CD4-positive, alpha-beta memory T cell (primary cell): ENCODE measurements at regions not wholly inside any gene's neighbourhood (a gene's known extent, or its start where the extent isn't known, plus 50 kb on each side); places are given as distances from the start of the nearest gene placed in this dataset.

Experiments used
- CTCF ChIA-PET: fragments of 350-600 bp; sonication (Branson Sonifier 250); formaldehyde crosslinking; loops from one replicate; lab custom pipeline; 2021; ENCODE audit warnings: inconsistent platforms; ENCODE audit not compliant: partially characterized antibody; lab: Charles Lee
- POLR2A ChIA-PET: fragments of 350-600 bp; sonication (Branson Sonifier 250); formaldehyde crosslinking; loops from one replicate; lab custom pipeline; 2021; ENCODE audit not compliant: partially characterized antibody; lab: Charles Lee
- DNase-seq, 5 donors: peaks; one replicate each; pipeline versions ENCODE4 v3.0.0 to v3.0.0-alpha.2; 2020 to 2022; ENCODE audit warnings: mixed read lengths in 1 of 5
- H3K27ac ChIP-seq: one replicate; pipeline ENCODE4 v1.7.0; 2013; ENCODE audit warnings: low read depth, low read length
- H3K27me3 ChIP-seq: 2 replicates; pipeline ENCODE4 v1.7.0; 2013; ENCODE audit warnings: mild to moderate bottlenecking, low read length, moderate library complexity; ENCODE audit not compliant: insufficient read depth
- H3K36me3 ChIP-seq: 2 replicates; pipeline ENCODE4 v1.7.0; 2013; ENCODE audit warnings: mild to moderate bottlenecking, low read length, moderate library complexity; ENCODE audit not compliant: insufficient read depth
- H3K4me1 ChIP-seq: 2 replicates; pipeline ENCODE4 v1.7.0; 2013; ENCODE audit warnings: mild to moderate bottlenecking, low read length, moderate library complexity; ENCODE audit not compliant: insufficient read depth
- H3K4me3 ChIP-seq, 2 donors: one replicate each; pipeline ENCODE4 v1.7.0; 2013; ENCODE audit warnings: low read length in 2 of 2, mild to moderate bottlenecking in 1 of 2
- H3K9me3 ChIP-seq, 2 donors: one replicate each; pipeline ENCODE4 v1.7.0; 2013; ENCODE audit warnings: low read length in 2 of 2, control low read depth in 1 of 2; ENCODE audit not compliant: control insufficient read depth in 1 of 2
- H3K27ac Mint-ChIP-seq, 7 donors: one replicate each; pipeline ENCODE4 v1.8.0; 2020 to 2021; ENCODE audit warnings: mixed read lengths in 7 of 7, mild to moderate bottlenecking in 6 of 7, inconsistent platforms in 3 of 7, moderate library complexity in 3 of 7
- H3K27me3 Mint-ChIP-seq, 2 donors: one replicate each; pipeline ENCODE4 v1.8.0; 2020 to 2021; ENCODE audit warnings: mixed read lengths in 2 of 2
- H3K36me3 Mint-ChIP-seq, 2 donors: one replicate each; pipeline ENCODE4 v1.8.0; 2020 to 2021; ENCODE audit warnings: mixed read lengths in 2 of 2, inconsistent platforms in 1 of 2, mild to moderate bottlenecking in 1 of 2
- H3K4me1 Mint-ChIP-seq, 4 donors: one replicate each; pipeline ENCODE4 v1.8.0; 2020 to 2021; ENCODE audit warnings: mixed read lengths in 4 of 4, mild to moderate bottlenecking in 1 of 4
- H3K4me3 Mint-ChIP-seq, 8 donors: one replicate each; pipeline ENCODE4 v1.8.0; 2020 to 2021; ENCODE audit warnings: mixed read lengths in 8 of 8, mild to moderate bottlenecking in 7 of 8, moderate library complexity in 6 of 8, inconsistent platforms in 3 of 8
- H3K9me3 Mint-ChIP-seq, 8 donors: one replicate each; pipeline ENCODE4 v1.8.0; 2020 to 2021; ENCODE audit warnings: mixed read lengths in 8 of 8, mild to moderate bottlenecking in 5 of 8, inconsistent platforms in 3 of 8, moderate library complexity in 1 of 8
- intact Hi-C: fragments of 100-400 bp; cut with micrococcal nuclease; formaldehyde crosslinking; loops from one replicate; pipeline ENCODE4 v1.15.1; 2023

- no peaks in the 10 kb centered on the region for H3K27me3 ChIP-seq
- Mint-ChIP-seq H3K9me3 (peaks cover 0 to 5% (median 0%) of the 10 kb centered on the region in 8 donors), H3K4me1 (no peaks in the 10 kb centered on the region), H3K27me3 (peaks cover 0 to 8% of the 10 kb centered on the region in 2 donors), H3K4me3 (no peak overlapping the region), H3K27ac (no peak overlapping the region), H3K36me3 (no peaks in the 10 kb centered on the region)
- no peak for DNase-seq
- H3K4me1 ChIP-seq = no peaks in the 10 kb centered on the region
- no peak overlapping the region for H3K4me3 ChIP-seq
- H3K9me3 ChIP-seq = no peaks in the 10 kb centered on the region
- no peaks in the 10 kb centered on the region for H3K36me3 ChIP-seq
- CTCF ChIA-PET = no interaction called here
- H3K27ac ChIP-seq = no peak overlapping the region
- POLR2A ChIA-PET = no interaction called here
- intact Hi-C loops = no loop called here
These were observed 760.4 kb downstream of the NTRK3 start for GRCh38 chr15:87496109-87496508.

DNA sequence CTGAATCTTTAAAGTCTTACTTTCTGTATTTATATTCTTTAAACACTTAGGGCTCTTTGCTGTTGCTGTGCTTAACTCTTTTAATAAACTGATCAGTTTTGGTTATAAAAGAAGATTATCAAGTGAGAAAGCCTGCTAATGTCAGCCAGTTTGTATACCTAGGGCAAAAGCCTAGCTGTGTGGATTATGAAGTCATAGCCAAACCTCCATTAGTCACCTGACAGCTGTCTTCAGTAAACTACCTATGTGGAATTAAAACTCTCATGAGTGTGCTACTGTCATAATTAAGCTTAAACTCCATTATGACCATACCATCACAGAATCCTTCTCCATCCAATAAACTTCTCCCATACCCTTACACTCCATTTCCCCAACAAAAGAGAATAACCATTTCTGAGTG is 762.7 kb downstream of the NTRK3 start:
- peaks cover 0 to 9% of the 10 kb centered on the region in 2 donors for H3K27me3 Mint-ChIP-seq
- H3K4me1 Mint-ChIP-seq = no peaks in the 10 kb centered on the region
- H3K27ac ChIP-seq = no peak overlapping the region
- no peaks in the 10 kb centered on the region for H3K9me3 ChIP-seq
- intact Hi-C loops = no loop called here
- DNase-seq = no peak
- no peaks in the 10 kb centered on the region for H3K4me1 ChIP-seq
- peaks cover 0 to 5% (median 0%) of the 10 kb centered on the region in 8 donors for H3K9me3 Mint-ChIP-seq
- CTCF ChIA-PET = no interaction called here
- no peaks in the 10 kb centered on the region for H3K27me3 ChIP-seq
- no peak overlapping the region for H3K27ac Mint-ChIP-seq
- POLR2A ChIA-PET = no interaction called here
- H3K36me3 Mint-ChIP-seq = no peaks in the 10 kb centered on the region
- H3K4me3 ChIP-seq = no peak overlapping the region
- no peaks in the 10 kb centered on the region for H3K36me3 ChIP-seq
- H3K4me3 Mint-ChIP-seq = no peak overlapping the region

DNA sequence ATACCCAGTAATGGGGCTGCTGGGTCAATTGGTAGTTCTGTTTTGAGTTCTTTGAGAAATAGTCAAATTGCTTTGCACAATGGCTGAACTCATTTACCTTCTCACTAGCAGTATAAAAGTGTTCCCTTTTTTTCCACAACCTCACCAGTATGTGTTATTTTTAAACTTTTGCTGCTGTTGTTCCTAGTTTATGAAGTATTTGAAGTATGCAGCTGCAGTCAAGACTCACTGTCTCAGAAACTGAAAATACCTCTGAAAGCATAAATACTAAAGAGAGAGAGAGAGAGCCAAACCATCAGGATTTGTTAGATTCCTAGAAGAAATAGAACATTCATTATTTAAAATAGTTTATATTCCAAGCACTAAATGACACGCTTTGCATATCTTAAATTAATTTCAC is 764.2 kb downstream of the NTRK3 start:
- no peaks in the 10 kb centered on the region for H3K9me3 ChIP-seq
- intact Hi-C loops = no loop called here
- no peaks in the 10 kb centered on the region for H3K4me1 Mint-ChIP-seq
- H3K27ac Mint-ChIP-seq = no peak overlapping the region
- no peaks in the 10 kb centered on the region for H3K27me3 ChIP-seq
- H3K4me3 ChIP-seq = no peak overlapping the region
- no peak overlapping the region for H3K4me3 Mint-ChIP-seq
- CTCF ChIA-PET = no interaction called here
- H3K36me3 ChIP-seq = no peaks in the 10 kb centered on the region
- POLR2A ChIA-PET = no interaction called here
- DNase-seq = no peak
- no peak overlapping the region for H3K27ac ChIP-seq
- peaks cover 0 to 5% (median 0%) of the 10 kb centered on the region in 8 donors for H3K9me3 Mint-ChIP-seq
- peaks cover 0 to 11% of the 10 kb centered on the region in 2 donors for H3K27me3 Mint-ChIP-seq
- no peaks in the 10 kb centered on the region for H3K36me3 Mint-ChIP-seq
- H3K4me1 ChIP-seq = no peaks in the 10 kb centered on the region

- intact Hi-C loops = no loop called here
- ChIA-PET POLR2A (no interaction called here), CTCF (no interaction called here)
- Histone ChIP-seq H3K4me1 (no peaks in the 10 kb centered on the region), H3K4me3 (no peak overlapping the region), H3K27me3 (no peaks in the 10 kb centered on the region), H3K27ac (no peak overlapping the region), H3K9me3 (no peaks in the 10 kb centered on the region), H3K36me3 (no peaks in the 10 kb centered on the region)
- H3K27me3 Mint-ChIP-seq = peaks cover 0 to 11% of the 10 kb centered on the region in 2 donors
- H3K4me1 Mint-ChIP-seq = no peaks in the 10 kb centered on the region
- H3K4me3 Mint-ChIP-seq = no peak overlapping the region
- peaks cover 0 to 5% (median 0%) of the 10 kb centered on the region in 8 donors for H3K9me3 Mint-ChIP-seq
- H3K36me3 Mint-ChIP-seq = no peaks in the 10 kb centered on the region
- H3K27ac Mint-ChIP-seq = no peak overlapping the region
- DNase-seq = no peak
These were observed 765.9 kb downstream of the NTRK3 start for GRCh38 chr15:87490666-87491065.

DNA sequence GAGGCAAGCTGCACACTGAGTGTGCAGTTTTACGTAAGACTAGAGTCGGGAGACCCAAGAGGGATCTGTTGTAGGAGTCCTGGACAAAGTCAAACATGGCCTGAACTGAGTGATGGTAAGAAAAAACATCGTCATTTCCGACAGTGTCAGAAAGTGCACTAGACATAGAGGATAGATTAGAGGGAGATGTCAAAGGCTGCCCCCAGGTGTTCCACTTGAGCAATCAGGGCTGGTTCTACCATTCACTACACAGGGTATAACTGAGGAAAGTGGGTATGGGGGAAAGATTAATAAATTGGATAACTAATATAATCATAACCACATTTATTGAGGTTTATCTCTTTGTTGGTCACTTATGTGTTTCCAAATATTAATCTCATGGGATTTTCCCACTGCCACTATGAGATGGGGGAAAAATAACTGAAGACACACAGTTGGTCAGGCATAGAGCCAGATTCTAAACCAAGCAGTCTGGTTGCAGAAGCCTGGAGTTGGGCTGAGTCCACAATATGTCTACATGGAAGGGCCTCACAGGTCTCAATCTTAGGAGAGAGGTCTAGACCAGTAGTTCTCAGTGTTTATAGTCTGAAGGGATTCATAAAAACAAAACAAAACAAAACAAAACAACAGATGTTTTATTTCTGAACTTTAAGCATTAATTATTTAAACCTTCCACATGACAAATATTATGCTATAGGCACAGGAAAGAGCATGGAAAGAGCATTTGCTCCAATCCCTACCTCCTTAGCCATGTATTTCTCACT is 766.5 kb downstream of the NTRK3 start:
- no peak for DNase-seq
- H3K4me1 Mint-ChIP-seq = no peaks in the 10 kb centered on the region

DNA sequence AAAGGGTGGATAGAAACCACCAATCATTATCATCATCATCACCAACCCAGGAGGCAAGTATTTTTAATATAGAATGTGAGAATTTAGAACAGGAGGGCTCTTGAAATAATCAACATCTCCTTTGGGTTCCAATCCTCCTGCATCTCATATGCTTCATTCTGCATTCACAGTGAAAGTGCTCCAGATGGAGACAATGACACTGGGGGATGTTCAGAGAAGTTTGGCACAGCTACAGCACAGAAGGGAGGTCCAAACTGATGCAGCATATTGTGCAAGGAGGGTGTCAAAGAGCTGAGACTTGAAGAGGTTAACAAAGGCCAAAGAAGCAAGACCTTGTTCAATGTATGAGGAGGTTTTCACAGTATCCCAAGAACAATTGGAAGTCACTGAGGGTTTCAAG is 767.1 kb downstream of the NTRK3 start:
- Histone ChIP-seq H3K36me3 (no peaks in the 10 kb centered on the region), H3K4me3 (no peak overlapping the region), H3K9me3 (no peaks in the 10 kb centered on the region), H3K4me1 (no peaks in the 10 kb centered on the region), H3K27ac (no peak overlapping the region), H3K27me3 (no peaks in the 10 kb centered on the region)
- peaks cover 0 to 5% (median 0%) of the 10 kb centered on the region in 8 donors for H3K9me3 Mint-ChIP-seq
- H3K36me3 Mint-ChIP-seq = no peaks in the 10 kb centered on the region
- no peak for DNase-seq
- ChIA-PET CTCF (no interaction called here), POLR2A (no interaction called here)
- intact Hi-C loops = no loop called here
- H3K27ac Mint-ChIP-seq = no peak overlapping the region
- no peak overlapping the region for H3K4me3 Mint-ChIP-seq
- no peaks in the 10 kb centered on the region for H3K4me1 Mint-ChIP-seq
- H3K27me3 Mint-ChIP-seq = peaks cover 0 to 4% of the 10 kb centered on the region in 2 donors

More for the DNA sequence above, 766.5 kb downstream of the NTRK3 start:
- Histone ChIP-seq H3K27ac (no peak overlapping the region), H3K4me3 (no peak overlapping the region), H3K36me3 (no peaks in the 10 kb centered on the region), H3K9me3 (no peaks in the 10 kb centered on the region), H3K4me1 (no peaks in the 10 kb centered on the region), H3K27me3 (no peaks in the 10 kb centered on the region)
- POLR2A ChIA-PET = no interaction called here
- intact Hi-C loops = no loop called here
- CTCF ChIA-PET = no interaction called here
- no peak overlapping the region for H3K27ac Mint-ChIP-seq
- no peaks in the 10 kb centered on the region for H3K36me3 Mint-ChIP-seq
- peaks cover 0 to 7% of the 10 kb centered on the region in 2 donors for H3K27me3 Mint-ChIP-seq
- H3K9me3 Mint-ChIP-seq = peaks cover 0 to 4% (median 0%) of the 10 kb centered on the region in 8 donors
- H3K4me3 Mint-ChIP-seq = no peak overlapping the region

DNA sequence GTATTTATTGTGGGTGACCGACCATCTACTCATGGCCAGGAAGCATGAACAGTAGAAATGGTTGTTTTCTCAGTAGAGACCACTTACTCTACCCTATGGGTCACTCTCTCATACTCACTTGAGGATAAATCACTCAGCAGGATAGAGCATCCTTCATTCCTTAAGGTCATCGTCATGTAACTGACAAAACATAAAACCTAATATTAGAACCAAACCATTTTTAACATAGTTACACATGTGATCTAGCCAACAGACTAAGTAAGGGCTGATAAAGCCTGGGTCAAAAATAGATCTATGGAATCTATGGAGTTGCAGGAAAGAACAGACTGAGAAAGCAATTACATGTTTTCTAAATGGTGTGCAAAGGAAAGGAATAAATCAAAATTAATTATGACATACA is 769.1 kb downstream of the NTRK3 start:
- POLR2A ChIA-PET = no interaction called here
- H3K9me3 Mint-ChIP-seq = peaks cover 0 to 6% (median 0%) of the 10 kb centered on the region in 8 donors
- no peak overlapping the region for H3K4me3 ChIP-seq
- no peaks in the 10 kb centered on the region for H3K36me3 ChIP-seq
- CTCF ChIA-PET = no interaction called here
- no peak overlapping the region for H3K27ac Mint-ChIP-seq
- H3K4me1 ChIP-seq = no peaks in the 10 kb centered on the region
- H3K27ac ChIP-seq = no peak overlapping the region
- no peaks in the 10 kb centered on the region for H3K27me3 ChIP-seq
- peaks cover 0 to 4% of the 10 kb centered on the region in 2 donors for H3K27me3 Mint-ChIP-seq
- H3K9me3 ChIP-seq = no peaks in the 10 kb centered on the region
- intact Hi-C loops = no loop called here
- no peak for DNase-seq
- H3K4me1 Mint-ChIP-seq = no peaks in the 10 kb centered on the region
- H3K4me3 Mint-ChIP-seq = no peak overlapping the region
- H3K36me3 Mint-ChIP-seq = no peaks in the 10 kb centered on the region
